ENCODE measurements at regions not wholly inside any gene's neighbourhood (a gene's known extent, or its start where the extent isn't known, plus 50 kb on each side); places are given as distances from the start of the nearest gene placed in this dataset.

DNA sequence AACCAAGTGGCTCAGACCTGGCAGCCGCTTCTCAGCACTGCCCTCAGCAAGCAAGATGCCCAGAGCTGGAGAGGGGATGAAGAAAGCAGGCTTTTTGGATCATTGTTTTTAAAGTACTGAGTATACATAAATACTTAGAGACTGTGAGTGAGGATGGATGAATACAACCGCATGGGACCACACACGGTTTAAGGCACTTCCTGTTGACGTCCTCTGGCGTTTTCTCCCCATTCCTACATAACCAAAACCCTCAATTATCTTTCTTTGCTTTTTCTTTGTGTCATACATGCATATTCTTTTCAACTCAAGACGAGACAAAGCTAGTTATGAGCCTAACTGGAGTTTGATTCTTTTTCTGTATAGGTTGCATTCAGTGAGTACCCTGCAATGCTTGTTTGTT is 198.4 kb downstream of the GALR1 start:
- DNase-seq: no peak

DNA sequence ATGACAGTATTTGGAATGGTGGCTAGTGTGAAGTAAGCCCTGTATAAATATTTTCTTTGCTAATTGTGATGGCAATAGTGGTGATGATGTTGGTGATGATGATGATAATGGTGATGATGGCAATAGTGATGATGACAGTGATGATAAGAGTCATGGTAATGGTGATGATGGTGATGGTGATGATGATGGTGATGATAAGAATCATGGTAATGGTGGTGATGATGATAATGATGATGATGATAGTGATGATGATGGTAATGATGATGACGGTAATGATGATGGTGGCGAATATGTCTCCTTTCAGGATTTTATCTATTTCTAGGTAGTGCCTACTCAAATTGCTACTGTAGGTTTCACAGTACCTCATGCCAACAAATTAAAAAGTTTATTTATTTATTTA is 205.4 kb downstream of the GALR1 start:
- DNase-seq: no peak

DNA sequence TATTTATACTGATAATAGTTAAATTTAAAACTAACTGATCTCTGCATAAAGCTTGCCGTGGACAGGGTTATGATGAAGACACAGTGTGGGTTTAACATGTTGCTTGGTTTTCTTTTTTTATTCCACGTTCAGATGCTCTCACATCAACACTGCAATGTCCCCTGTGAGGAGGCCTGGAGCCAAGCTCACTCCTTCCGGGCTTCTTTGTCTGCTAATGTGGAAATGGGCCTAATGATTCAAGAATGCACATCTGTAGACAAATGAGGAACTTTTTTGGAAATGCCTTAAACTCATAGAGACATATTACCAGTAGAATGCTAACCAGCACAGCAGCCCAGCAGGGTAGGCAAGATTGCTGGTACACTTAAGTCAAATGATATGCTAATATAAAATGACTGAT is 208.0 kb downstream of the GALR1 start:
- DNase-seq: no peak

DNA sequence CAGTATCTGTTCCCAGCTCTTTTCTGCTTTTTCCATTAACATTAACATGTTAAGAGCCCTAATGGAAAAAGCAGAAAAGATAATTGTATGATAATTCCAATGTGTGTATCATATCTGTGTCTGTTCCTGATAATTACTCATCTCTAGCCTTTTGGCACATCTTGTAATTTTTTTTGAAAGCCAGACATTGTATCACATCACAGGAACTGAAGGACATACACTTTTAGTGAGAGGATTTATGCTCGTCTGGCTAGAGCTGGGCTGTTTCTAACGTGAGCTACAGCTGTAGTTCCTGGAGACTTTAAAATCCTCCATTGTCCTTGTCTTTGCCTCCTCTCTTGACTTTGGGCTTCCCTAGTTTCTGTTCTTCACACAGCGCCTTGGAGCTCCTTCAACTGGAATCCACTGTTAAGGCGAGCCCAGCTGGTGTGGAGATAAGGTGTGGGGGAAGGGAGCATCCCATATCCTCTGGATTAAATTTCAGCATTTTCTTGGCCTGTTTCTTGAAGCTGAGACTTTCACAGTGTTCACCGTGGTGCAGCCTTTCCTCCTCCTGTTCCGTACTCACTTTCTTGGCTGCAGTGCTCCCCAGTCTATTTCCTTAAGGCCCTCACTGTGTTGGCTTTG is 211.5 kb downstream of the GALR1 start:
- DNase-seq: no peak

DNA sequence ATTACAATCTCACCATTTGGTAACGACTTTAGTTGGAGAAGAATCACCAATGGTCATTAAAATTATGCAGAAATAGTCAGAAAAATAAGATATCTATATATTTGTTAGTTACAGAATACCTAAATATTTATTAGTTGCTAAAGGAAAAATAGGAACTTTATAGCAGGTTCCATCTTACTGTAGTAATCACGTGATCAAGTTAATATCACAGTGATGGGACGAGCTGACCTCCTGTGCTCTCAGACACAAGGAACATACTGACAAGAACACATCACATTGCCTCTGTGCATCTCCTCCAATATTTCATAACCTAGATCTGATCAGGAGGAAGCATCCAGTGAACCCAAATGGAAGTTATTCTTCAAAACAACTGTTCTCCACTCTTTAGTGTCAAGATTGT is 215.3 kb downstream of the GALR1 start:
- DNase-seq: no peak

DNA sequence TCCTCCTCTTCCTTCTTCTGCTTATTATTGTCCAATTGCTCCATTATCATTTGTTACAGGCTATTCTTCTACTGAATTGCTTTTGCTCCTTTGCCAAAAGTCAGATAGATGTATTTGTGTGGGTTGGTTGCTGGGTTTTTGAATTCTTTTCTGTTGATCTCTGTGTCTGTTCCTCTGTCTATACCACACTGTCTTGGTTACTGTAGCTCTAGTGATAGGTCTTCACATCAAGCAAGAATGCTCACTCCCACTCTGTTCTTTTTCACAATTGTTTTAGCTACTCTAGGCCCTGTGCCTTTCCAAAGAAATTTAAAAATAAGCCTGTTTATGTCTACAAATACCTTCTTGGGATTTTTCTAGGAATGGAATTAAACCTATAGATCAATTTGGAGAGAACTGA is 217.2 kb downstream of the GALR1 start:
- no peak for DNase-seq

DNA sequence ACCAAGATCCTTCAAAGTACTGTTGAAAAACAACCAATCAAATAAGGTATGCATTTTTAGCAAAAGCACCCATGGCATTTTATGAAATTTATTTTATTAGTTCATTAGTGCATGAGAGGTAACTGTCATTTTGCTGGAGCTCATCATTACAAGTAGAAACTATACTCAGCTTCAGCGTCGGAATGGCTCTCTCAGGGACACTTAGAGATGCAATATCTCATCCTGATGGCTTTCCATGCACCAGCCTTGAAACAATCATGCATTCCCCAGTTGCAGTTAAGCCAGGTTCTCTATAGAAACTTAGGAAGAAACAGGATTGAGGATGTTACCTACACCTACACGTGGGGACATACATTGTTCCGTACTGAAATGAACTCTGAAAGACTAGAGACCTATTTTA is 219.5 kb downstream of the GALR1 start:
- DNase-seq: no peak

DNA sequence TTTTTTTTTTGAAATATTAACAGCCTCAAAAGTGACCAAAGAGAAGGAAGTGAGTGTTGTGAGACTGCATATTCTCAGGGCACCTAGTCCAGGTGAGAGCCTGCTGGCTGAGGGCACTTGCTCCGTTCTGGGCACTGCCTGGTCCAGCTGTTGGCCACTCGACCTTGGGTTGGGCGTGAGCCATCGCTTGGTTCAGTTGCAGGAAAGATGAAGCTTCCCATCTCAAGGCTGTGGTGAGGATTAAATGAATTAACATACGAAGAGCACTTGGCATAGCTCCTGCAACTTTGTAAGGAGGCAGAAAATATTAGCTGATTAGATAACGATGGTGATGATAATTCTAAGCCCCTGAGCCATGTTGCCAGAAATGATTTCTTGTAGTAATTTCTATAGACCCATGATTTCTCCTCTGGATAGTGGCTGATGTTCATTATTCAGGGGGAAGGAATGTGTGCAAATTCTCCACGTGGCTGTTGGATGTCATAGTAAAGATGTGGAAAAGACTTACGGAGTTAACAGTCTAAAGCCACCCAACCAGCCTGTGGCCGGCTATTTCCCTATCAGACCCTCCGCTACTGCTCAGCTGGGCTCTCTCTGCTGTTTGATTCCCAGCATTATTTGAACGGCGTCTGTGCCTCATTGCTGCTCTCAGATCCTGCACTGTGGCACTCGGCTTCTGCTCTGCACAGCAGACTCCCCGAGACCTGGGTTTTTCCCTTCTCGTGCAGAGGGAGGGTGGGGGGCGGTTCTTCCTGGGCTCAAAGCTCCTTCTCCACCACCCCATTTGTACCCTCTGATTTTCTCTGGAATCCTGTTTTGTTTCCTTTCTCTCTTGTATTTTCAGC is 221.1 kb downstream of the GALR1 start:
- no peak for DNase-seq

DNA sequence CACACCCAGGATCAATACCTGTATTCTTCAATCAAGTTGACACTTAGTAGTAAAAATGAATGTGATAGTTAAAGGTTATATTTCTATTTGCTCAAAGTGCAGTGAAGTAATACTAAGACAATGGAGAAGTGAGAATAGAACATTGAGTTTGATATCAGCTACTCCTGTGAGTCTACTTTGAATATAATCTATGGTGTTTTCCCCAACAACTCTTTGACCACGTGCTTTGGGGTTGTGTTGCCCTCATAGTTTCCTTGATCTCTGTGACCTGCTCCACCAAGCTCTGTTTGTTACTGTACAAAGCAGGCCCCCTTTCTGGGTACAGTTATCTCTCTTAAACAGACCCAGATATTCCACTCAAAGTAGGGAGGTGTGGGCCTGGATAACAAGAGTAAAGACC is 222.9 kb downstream of the GALR1 start:
- no peak for DNase-seq

DNA sequence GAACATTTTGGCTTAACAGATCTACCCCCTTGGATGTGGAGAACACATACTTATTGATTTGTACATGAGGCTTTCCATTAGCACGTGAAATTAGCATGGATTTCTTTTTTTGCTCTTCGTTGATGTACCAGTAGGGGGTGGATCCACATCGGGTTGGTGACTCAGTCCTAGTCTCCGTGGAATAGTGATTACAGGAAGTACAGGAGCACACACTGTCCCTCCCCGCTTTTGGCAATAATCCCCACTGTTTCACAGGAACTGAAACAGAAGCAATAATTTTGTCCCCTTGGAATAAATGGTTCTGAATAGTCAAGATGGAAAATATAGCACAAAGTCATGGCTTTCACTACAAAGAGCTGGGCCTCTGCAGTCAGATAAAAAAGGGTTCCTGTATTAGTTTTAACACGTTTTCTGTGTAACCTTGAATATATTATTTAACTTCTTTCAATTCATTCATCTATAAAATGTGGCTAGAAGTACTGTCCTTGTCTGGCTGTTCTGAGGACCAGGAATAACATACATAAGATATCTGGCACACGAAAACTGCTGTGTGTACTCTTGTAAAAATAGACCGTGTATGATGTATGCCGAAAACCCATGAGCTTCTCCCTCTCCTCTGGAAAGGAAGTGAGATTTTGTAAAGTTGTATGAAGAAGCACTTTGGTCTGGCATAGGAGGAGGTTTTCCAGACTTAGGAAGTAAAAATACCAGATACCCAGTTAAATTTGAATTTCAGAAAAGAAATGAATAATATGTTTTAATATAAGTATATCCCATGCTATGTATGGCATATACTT is 229.2 kb downstream of the GALR1 start:
- no peak for DNase-seq

DNA sequence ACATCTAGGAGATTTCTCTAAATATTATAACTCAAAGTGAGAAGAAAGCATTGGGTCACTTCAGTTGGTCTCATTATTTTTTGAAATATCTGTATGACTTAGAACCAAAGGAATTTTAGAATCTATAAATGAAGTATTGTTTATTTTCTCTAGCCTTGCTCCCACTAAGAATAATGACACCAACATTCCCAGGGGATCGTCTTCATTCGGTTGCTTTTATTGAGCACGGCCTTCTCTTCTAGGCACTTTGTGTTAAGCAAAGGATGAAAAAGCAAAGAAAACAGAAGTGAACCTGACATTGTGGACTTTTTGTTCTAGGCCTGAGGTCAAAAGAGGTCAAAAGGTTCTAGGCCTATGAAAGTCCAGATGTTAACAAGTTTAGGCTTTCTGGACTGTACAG is 231.9 kb downstream of the GALR1 start:
- no peak for DNase-seq

DNA sequence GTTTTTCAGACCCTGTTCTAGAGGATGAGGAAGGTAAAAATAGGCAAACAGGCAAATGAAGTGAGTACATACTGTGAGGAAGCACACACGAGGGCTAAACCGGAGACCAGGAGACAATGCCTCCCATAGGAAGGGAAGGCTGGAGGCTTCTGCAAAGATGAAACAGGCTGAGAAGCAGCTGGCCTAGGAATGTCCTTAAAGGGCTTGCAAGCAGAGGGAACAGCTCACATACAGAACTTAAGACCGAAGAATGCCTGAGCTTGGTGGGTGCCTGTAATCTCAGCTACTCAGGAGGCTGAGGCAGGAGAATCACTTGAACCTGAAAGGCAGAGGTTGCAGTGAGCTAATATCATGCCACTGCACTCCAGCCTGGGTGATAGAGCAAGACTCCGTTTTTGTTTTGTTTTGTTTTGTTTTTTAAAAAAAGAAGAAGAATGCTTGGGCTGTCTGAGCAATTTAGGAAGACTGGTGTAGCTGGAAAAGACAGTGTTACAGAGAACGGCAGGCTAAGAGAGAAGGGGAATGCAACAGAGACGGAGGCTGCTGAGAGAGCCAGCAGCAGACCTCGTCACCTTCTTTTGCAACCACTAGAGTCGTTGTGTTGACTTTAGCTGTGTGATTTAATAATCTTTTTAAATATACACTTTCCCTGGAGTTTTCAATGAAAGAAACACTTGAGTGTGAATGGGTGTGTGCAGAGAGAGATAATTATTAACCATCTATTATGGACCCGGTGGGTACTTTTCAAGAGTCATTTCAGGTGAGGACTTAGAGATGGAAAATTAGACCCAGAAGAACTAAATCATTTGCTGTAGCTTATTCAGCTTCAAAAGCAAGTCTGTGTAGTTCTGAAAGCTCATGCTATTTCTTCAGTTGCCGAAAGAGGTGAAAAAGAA is 232.8 kb downstream of the GALR1 start:
- DNase-seq: no peak

DNA sequence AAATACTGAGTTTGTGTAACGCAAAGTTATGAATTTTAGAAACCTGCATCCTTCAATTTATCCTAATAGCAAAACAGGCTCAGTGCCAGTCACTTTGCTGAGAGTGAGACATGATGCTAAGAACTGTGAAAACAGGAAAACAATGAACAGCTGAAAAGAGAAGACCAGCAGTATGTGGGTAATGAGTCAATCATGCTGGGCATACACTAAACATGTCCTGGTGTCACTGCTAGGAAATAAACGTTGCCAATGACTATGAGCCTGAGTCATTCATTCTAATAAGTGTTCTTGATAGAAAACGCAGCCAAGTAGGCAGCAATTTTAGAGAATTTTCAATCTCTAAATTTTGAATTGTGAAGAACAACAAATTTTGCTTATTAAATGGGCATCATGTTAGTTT is 237.3 kb downstream of the GALR1 start:
- no peak for DNase-seq

DNA sequence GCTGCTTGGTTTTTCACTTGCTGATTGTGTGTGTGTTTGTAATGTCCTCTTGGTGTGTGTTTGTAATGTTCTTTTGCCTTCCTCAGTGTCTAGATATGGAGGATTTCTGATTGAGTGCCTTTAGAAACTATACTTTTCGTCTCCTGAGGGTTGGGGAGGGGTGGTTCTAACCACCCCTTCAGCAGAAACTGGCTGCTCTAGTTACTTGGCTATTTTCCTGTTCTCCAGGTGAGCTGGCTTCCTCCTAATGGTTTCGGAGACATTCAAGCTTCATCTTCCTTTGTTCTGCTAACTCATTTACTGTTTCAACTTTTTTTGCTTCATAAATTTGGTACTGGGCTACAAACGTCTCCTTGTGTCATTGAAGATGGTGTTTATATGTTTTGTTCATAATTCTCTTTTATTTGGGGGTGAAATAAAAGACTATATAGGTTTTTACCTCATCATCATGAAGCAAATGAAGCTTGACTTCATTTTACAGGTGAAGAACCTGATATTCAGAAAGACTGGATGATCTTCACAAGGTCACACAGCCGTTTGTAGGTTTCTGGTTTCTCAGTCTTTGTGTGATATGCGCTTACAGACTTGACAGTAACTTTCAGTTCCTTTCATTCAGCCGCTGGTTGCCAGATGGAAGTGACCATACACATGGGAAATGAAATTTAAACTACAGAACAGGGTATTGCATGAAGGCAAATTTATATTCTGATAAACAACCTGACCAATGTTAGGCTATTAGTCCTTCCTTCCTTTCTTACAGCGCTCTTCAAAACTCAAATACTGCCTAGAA is 238.5 kb downstream of the GALR1 start:
- DNase-seq: no peak

DNA sequence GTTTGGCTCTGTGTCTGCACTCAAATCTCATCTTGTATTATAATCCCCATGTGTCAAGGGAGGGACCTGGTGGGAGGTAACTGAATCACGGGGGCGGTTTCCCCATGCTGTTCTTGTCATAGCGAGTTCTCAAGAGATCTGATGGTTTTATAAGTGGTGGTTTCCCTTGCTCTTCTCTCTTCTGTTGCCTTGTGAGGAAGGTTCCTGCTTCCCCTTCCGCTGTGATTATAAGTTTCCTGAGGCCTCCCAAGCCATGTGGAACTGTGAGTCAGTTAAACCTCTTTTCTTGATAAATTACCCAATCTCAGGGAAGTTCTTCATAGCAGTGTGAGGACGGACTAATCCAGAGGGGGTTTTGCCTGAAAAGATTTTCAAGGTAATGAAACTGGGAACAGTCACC is 245.4 kb downstream of the GALR1 start:
- DNase-seq: no peak

DNA sequence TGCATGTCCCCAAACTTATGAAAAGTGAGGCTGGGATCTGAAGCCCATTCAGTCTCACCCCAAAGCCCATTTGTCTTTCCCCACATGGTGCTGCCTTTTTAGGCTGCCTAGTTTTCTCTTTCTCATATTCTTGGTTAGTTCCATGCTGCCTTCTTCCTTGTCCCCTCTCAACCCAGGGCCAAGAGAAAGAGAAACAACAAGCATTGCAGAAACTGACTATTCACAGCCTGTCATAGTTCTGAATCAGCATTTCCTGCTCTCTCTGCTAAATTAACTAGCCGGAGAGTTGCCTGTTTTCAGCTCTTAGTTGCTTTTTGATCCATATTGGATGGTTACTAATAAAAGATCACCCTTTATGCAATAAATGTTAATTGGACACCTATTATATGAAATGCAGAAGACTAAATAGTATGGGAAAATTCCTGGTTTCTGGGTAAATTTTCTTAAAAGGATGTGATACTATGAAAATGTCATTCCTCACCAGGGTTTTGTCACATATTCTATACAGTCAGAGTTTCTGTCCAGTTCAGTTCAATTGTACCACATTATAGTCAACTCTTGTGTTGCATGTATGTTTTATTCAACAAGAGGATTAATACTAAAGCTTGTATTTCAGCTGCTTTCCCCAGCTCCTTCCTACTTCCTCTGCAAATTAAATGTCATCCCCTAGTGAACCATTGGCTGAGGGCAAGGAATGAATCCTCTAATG is 246.5 kb downstream of the GALR1 start:
- no peak for DNase-seq

DNA sequence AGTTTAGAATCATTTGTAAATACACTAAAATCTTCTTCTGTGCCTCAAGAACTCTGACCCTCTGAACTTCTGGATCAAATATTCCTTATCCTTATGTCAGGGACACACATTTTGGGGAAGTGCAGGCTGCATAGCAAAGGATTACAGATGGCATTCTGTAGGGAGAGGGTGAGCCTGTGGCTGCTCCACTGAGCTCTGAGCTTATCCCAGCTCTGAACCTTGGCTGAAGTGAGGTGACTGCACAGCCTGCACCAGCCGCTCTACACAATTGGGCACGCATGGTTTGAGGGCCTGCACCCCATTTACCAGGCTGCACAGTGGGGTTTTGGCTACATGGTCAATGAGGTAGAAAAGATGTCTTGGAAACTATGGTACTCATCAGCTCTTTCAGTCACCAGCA is 251.6 kb downstream of the GALR1 start:
- DNase-seq: no peak

DNA sequence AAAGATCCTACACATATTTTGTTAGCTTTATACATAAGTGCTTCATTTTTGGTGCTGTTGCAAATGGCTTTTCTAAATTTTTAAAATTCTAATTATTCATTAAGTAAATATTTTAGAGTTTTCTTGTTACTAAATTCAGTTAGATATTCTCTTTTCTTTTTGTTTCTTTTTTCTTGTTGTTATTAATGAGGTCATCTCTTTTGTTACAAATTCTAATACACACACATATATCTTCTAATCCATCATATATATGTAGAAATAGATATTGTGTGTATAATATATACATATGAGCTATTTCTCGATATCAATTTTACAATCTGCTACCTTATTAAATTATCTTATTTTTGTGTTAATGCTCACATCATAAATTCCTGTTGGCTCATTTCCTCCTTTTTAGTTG is 255.9 kb downstream of the GALR1 start:
- no peak for DNase-seq

DNA sequence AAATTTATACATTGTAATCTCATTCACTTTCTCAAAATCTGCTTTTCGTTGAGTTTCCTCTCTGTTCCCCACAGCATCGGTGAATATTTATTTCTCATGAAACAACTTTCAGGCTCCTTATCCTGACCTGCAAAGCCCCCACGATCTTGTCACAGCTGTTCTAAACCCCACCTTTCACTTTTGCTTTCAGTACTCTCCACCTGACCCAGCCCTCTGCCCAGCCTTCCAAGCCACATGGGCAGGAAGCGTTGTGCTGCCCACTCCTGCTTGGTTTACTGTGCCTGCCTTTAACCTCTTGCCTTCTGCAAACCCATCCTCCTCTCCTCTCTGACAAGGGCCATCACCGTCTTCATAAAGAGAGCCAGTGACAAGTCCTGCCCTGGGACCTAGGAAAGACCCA is 262.5 kb downstream of the GALR1 start:
- no peak for DNase-seq

DNA sequence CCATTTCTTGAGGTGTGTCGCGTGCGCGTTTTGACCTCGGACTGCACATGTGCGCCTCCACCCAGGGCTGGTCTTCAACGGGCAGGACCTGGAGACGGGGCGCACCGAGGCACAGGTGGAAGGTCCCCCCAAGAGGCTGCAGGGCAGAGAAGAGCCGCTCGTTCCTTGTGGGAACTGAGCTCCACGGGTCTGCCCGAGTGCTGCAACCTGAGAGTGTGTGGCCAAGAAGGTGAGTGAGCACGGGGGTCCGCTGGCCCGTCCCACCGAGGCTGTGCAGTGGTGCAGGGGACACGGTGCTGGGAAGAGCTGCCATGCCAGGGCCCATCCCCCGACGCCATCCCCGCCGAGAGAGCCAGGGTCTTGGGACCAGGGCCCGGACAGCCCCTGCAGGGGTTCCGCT is 268.3 kb downstream of the GALR1 start:
- no peak for DNase-seq

DNA sequence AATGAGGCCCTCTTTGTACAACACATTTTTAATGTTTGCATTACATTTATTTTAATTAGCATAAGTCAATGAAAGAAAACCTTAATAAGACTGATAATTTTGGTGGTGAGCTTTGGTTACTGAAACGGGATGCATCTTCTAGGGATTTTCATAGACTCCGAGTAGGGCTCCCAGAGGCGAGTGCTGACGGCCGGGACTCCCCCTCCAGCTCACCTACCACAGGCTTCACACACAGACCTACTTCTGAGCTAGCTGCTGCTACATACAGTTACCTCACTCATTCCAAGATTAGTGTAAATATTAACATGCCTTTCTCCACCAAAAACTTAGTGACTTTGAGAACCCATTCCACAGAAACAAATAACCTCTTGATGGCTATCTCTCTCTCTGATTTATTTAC is 271.1 kb downstream of the GALR1 start:
- DNase-seq: no peak
